Lower lobe of right lung (tissue), 2 donors: ENCODE measurements at regions not wholly inside any gene's neighbourhood (a gene's known extent, or its start where the extent isn't known, plus 50 kb on each side); places are given as distances from the start of the nearest gene placed in this dataset.
A peak's percentile ranks its signal among the peaks of the same experiment; 100 is the strongest.

Source experiments
- ATAC-seq, 2 donors: fragments of 200-7000 bp; cut with Tn5 transposase; one replicate each; pipeline ENCODE4 v1.9.1; 2020 to 2022; ENCODE audit warnings: mild to moderate bottlenecking in 2 of 2, moderate library complexity in 2 of 2
- DNase-seq: peaks from one replicate; pipeline ENCODE4 v3.0.0-alpha.2; 2020
- H3K27ac ChIP-seq: fragments of 200-600 bp; one replicate; pipeline ENCODE4 v1.8.0; 2022
- H3K27me3 ChIP-seq: fragments of 200-600 bp; one replicate; pipeline ENCODE4 v1.8.0; 2022; ENCODE audit warnings: low read depth
- H3K36me3 ChIP-seq: fragments of 200-600 bp; one replicate; pipeline ENCODE4 v1.8.0; 2022; ENCODE audit warnings: mild to moderate bottlenecking
- H3K4me1 ChIP-seq: fragments of 200-600 bp; one replicate; pipeline ENCODE4 v1.8.0; 2022
- H3K4me3 ChIP-seq: fragments of 200-600 bp; one replicate; pipeline ENCODE4 v1.8.0; 2022; ENCODE audit warnings: mild to moderate bottlenecking
- H3K9me3 ChIP-seq: fragments of 200-600 bp; one replicate; pipeline ENCODE4 v1.8.0; 2022
- CTCF ChIP-seq: fragments of 200-600 bp; IDR thresholded peaks from one replicate; pipeline ENCODE4 v1.8.0; 2022; ENCODE audit warnings: antibody characterized with exemption, mild to moderate bottlenecking
- intact Hi-C: fragments of 100-400 bp; cut with DNase I; formaldehyde crosslinking; loops from one replicate; pipeline ENCODE4 v1.11.0; 2022
- donor health status: DM: no; HTN: yes; CAD: no; lungs with severe emphysema.

- Histone ChIP-seq H3K27me3 (no peaks in the 10 kb centered on the region), H3K4me1 (no peaks in the 10 kb centered on the region), H3K27ac (no peak overlapping the region), H3K36me3 (no peaks in the 10 kb centered on the region), H3K4me3 (no peak overlapping the region), H3K9me3 (no peaks in the 10 kb centered on the region)
- intact Hi-C loops: no loop called here
- no peak for TF ChIP-seq CTCF
- ATAC-seq (no peak), DNase-seq (no peak)
Measured at GRCh38 chr6:1227935-1228753, 83.8 kb upstream of the FOXQ1 start.

GRCh38 chr6:1227600-1227934 lies 84.3 kb upstream of the FOXQ1 start:
- intact Hi-C loops: no loop called here
- H3K36me3 ChIP-seq: no peaks in the 10 kb centered on the region
- H3K27me3 ChIP-seq: no peaks in the 10 kb centered on the region
- no peak overlapping the region for H3K27ac ChIP-seq
- DNase-seq (no peak), ATAC-seq (no peak)
- no peak for TF ChIP-seq CTCF
- no peak overlapping the region for H3K4me3 ChIP-seq
- no peaks in the 10 kb centered on the region for H3K4me1 ChIP-seq
- H3K9me3 ChIP-seq: no peaks in the 10 kb centered on the region

GRCh38 chr6:1226277-1227099 lies 85.4 kb upstream of the FOXQ1 start:
- Histone ChIP-seq H3K27me3 (no peaks in the 10 kb centered on the region), H3K4me1 (no peaks in the 10 kb centered on the region), H3K9me3 (no peaks in the 10 kb centered on the region), H3K36me3 (no peaks in the 10 kb centered on the region), H3K27ac (no peak overlapping the region), H3K4me3 (no peak overlapping the region)
- ATAC-seq (peak; percentile 16 to 29), DNase-seq (no peak)
- TF ChIP-seq CTCF: no peak
- intact Hi-C loops: no loop called here

GRCh38 chr6:1224514-1224913 lies 87.4 kb upstream of the FOXQ1 start:
- no peaks in the 10 kb centered on the region for H3K4me1 ChIP-seq
- no peaks in the 10 kb centered on the region for H3K9me3 ChIP-seq
- DNase-seq (no peak), ATAC-seq (no peak)
- intact Hi-C loops: no loop called here
- no peak overlapping the region for H3K4me3 ChIP-seq
- no peak for TF ChIP-seq CTCF
- no peaks in the 10 kb centered on the region for H3K36me3 ChIP-seq
- no peaks in the 10 kb centered on the region for H3K27me3 ChIP-seq
- no peak overlapping the region for H3K27ac ChIP-seq

- no peaks in the 10 kb centered on the region for H3K4me1 ChIP-seq
- DNase-seq (no peak), ATAC-seq (no peak)
- no peak overlapping the region for H3K27ac ChIP-seq
- intact Hi-C loops: no loop called here
- no peaks in the 10 kb centered on the region for H3K27me3 ChIP-seq
- H3K4me3 ChIP-seq: no peak overlapping the region
- TF ChIP-seq CTCF: no peak
- H3K36me3 ChIP-seq: no peaks in the 10 kb centered on the region
- H3K9me3 ChIP-seq: no peaks in the 10 kb centered on the region
Measured at GRCh38 chr6:1222728-1223595, 88.9 kb upstream of the FOXQ1 start.
